Effector memory CD8-positive, alpha-beta T cell (primary cell): ENCODE measurements at regions not wholly inside any gene's neighbourhood (a gene's known extent, or its start where the extent isn't known, plus 50 kb on each side); places are given as distances from the start of the nearest gene placed in this dataset.
"Not testable (repeated sequence)": the region's sequence is repeated elsewhere in the genome, so short reads cannot be mapped to it uniquely, and the experiment has no call there.

Experiments used
- ATAC-seq: fragments of 150-1000 bp; cut with Tn5 transposase; replicated peaks from 2 replicates; pipeline ENCODE4 v1.10.0; 2021; ENCODE audit warnings: mild to moderate bottlenecking, moderate library complexity
- DNase-seq, 3 experiments: peaks; one replicate each; pipeline ENCODE4 v3.0.0; 2021
- H3K27ac Mint-ChIP-seq, 2 donors: one replicate each; pipeline ENCODE4 v1.8.0; 2022; ENCODE audit warnings: mild to moderate bottlenecking in 2 of 2, mixed read lengths in 2 of 2, moderate library complexity in 2 of 2
- H3K27me3 Mint-ChIP-seq, 2 donors: one replicate each; pipeline ENCODE4 v1.8.0; 2022; ENCODE audit warnings: mixed read lengths in 2 of 2
- H3K36me3 Mint-ChIP-seq: one replicate; pipeline ENCODE4 v1.8.0; 2022; ENCODE audit warnings: mild to moderate bottlenecking, moderate library complexity, mixed read lengths; ENCODE audit not compliant: insufficient read depth
- H3K4me1 Mint-ChIP-seq, 2 donors: one replicate each; pipeline ENCODE4 v1.8.0; 2022; ENCODE audit warnings: low read depth in 2 of 2, mixed read lengths in 2 of 2
- H3K4me3 Mint-ChIP-seq, 2 donors: one replicate each; pipeline ENCODE4 v1.8.0; 2022; ENCODE audit warnings: mild to moderate bottlenecking in 2 of 2, mixed read lengths in 2 of 2, moderate library complexity in 2 of 2
- H3K9me3 Mint-ChIP-seq, 2 donors: one replicate each; pipeline ENCODE4 v1.8.0; 2022; ENCODE audit warnings: mixed read lengths in 2 of 2

DNA sequence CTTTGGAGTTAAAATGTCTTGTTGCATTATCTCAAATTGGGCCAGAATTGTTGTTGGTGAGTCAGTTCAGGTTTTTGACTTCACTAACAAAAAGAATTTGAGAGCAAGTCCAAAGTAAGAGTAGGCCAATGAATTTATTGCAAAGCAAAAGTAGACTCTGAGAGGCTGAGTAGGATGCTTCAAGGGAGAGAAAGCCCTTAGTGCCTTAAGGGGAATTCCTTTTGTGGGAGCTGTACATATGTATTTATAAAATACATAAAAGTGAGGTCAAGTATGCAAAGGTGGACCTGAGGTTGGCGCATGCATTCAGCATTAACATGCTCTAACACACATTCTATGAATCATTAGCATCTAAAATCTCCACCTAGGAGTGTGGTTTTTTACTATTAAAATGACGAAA, 565.4 kb downstream of the GRXCR1 start:
- DNase-seq (no peak), ATAC-seq (no peak)
- H3K36me3 Mint-ChIP-seq: no peaks in the 10 kb centered on the region
- H3K4me1 Mint-ChIP-seq: no peaks in the 10 kb centered on the region
- H3K27me3 Mint-ChIP-seq: no peaks in the 10 kb centered on the region
- H3K9me3 Mint-ChIP-seq: peaks cover 0 to 3% of the 10 kb centered on the region in 2 donors
- H3K4me3 Mint-ChIP-seq: no peak overlapping the region
- H3K27ac Mint-ChIP-seq: no peak overlapping the region

DNA sequence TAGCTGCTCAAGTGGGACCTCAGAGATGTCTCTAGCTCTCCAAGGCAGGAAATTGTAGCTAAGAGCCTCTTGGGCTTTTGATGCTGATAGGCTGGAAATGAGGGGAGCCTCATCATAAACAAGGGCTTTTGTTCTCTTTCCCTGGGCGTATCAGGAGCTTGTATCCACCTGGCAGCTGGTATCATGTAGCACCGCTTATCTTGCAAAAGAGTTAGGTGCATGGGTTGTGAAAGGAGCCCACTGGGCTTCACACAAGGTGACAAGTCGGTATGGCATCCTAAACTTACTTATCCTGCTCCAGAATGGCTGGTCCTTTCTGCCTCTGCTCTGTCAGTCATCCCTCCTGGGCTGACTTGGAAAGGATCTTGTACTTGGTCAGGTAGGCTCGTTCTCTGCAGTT, 565.8 kb downstream of the GRXCR1 start:
- H3K4me3 Mint-ChIP-seq: no peak overlapping the region
- no peak for DNase-seq

DNA sequence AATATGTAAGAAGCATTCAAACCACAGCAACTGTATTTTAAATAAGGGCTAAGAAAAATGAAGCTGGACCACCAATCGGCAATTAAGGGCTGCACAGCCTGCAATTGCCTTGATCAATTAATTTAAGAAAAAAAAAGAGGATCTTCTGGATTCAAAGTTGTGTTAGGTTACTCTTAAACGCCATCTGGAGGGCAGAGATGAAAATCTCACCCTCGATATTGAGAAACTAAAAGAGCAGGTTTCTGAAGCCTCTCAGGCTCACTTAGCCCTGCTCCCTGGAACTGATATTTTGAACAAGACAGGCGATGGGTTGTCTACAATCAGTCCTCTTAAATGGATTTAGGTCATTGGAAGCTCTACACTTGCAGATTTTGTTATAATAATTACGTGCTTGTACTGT, 579.4 kb downstream of the GRXCR1 start:
- H3K4me1 Mint-ChIP-seq: no peaks in the 10 kb centered on the region
- DNase-seq (no peak), ATAC-seq (no peak)
- peaks cover 18 to 36% of the 10 kb centered on the region in 2 donors for H3K9me3 Mint-ChIP-seq
- H3K27me3 Mint-ChIP-seq: no peaks in the 10 kb centered on the region
- no peaks in the 10 kb centered on the region for H3K36me3 Mint-ChIP-seq
- no peak overlapping the region for H3K4me3 Mint-ChIP-seq
- no peak overlapping the region for H3K27ac Mint-ChIP-seq

More for the DNA sequence above, 565.8 kb downstream of the GRXCR1 start:
- no peak for ATAC-seq
- H3K4me1 Mint-ChIP-seq: no peaks in the 10 kb centered on the region
- H3K9me3 Mint-ChIP-seq: peaks cover 0 to 3% of the 10 kb centered on the region in 2 donors
- no peak overlapping the region for H3K27ac Mint-ChIP-seq
- H3K27me3 Mint-ChIP-seq: no peaks in the 10 kb centered on the region
- no peaks in the 10 kb centered on the region for H3K36me3 Mint-ChIP-seq

DNA sequence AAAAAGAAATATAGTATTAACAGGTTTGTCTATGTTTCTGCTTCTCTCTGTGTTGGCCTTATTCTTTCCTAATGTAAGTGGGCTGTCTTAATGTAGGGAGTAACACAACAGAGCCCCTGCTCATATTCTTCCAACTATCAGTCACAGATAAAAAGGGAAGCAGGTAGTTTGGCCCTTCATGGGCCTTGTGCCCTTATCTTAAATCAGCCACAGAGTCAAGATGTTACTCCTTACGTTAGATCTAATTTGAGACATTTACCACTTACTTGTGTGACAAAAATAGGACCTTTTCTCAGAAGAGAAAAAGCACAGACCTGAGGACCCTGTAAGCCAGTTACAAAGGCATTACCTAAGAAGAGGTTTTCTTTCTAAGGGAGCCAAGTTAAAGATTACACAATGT, 589.0 kb downstream of the GRXCR1 start:
- no peak overlapping the region for H3K4me3 Mint-ChIP-seq
- DNase-seq (no peak), ATAC-seq (no peak)
- no peaks in the 10 kb centered on the region for H3K36me3 Mint-ChIP-seq
- H3K4me1 Mint-ChIP-seq: no peaks in the 10 kb centered on the region
- H3K27me3 Mint-ChIP-seq: no peaks in the 10 kb centered on the region
- H3K9me3 Mint-ChIP-seq: peaks cover 11 to 31% of the 10 kb centered on the region in 2 donors
- H3K27ac Mint-ChIP-seq: no peak overlapping the region

DNA sequence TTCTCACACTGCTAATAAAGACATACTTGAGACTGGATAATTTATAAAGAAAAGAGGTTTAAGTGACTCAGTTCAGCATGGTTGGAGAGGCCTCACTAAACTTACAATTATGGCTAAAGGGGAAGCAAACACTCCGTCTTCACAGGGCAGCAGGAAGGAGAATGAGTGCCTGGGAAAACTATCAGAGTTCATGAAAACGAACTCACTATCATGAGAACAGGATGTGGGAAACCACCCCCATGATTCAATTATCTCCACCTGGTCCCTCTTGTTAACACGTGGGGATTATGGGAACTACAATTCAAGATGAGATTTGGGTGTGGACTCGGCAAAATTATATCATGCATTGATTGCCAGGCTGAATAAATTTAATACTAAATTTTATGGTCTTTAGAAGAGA, 592.7 kb downstream of the GRXCR1 start:
- Mint-ChIP-seq H3K27ac (no peak overlapping the region), H3K27me3 (no peaks in the 10 kb centered on the region), H3K4me1 (no peaks in the 10 kb centered on the region), H3K36me3 (no peaks in the 10 kb centered on the region), H3K4me3 (no peak overlapping the region), H3K9me3 (peaks cover 11 to 30% of the 10 kb centered on the region in 2 donors)
- no peak for DNase-seq
- ATAC-seq: no peak

DNA sequence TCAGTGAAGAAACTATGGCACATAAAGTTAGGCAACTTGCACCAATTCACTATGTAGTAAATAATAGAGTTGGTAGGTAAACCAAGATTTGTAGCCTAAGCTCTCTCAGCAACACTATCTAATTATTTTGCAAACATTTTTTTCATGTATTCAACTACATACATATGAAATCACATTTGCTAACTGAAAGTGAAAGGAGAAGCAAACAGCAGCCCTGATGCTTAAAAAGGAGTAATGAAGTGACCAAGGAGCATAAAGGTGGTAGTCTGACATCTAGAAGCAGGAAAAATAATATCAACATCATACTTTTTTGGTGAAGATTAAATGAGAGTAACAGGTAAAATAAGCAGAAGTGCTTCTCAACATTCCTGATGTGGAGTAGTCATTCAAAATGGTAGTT, 603.7 kb downstream of the GRXCR1 start:
- ATAC-seq: no peak
- H3K36me3 Mint-ChIP-seq: no peaks in the 10 kb centered on the region
- H3K27ac Mint-ChIP-seq: no peak overlapping the region
- DNase-seq: no peak
- H3K9me3 Mint-ChIP-seq: peaks cover 7% of the 10 kb centered on the region in 2 donors
- H3K4me1 Mint-ChIP-seq: no peaks in the 10 kb centered on the region
- H3K27me3 Mint-ChIP-seq: no peaks in the 10 kb centered on the region
- no peak overlapping the region for H3K4me3 Mint-ChIP-seq

DNA sequence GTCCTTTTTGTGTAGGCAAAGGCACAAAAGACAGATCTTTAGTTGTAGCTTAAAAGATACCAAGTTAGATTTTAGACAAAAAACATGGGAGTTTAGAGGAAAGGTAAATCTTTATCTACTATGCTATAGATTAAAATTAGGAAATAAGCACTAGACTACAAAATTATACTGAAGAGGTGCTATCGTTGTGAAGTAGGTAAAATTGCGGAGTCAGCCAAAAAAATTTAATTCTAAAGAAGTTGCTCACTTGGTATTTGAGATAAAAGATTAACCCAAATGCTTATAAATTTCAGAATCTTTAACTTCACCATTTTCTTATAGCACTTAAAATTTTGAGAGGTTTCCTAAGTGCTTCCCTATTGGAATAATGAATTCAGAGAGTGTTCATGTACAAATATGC, 604.1 kb downstream of the GRXCR1 start:
- ATAC-seq: no peak
- H3K27ac Mint-ChIP-seq: no peak overlapping the region
- H3K4me3 Mint-ChIP-seq: no peak overlapping the region
- no peak for DNase-seq
- peaks cover 7% of the 10 kb centered on the region in 2 donors for H3K9me3 Mint-ChIP-seq
- no peaks in the 10 kb centered on the region for H3K4me1 Mint-ChIP-seq
- no peaks in the 10 kb centered on the region for H3K27me3 Mint-ChIP-seq
- no peaks in the 10 kb centered on the region for H3K36me3 Mint-ChIP-seq

DNA sequence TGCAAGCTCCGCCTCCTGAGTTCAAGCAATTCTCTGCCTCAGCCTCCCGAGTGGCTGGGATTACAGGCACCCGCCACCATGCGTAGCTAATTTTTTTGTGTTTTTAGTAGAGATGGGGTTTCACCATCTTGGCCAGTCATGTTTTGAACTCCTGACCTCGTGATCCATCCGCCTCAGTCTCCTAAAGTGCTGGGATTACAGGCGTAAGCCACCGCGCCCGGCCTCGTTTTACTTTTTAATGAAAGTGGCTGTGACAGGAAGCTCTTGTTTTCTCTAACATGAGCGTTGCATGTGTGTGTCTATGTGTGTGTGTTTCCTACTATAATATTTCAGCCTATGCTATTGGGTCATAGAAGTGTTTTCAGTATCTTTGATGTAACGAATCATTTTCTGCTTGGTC, 613.3 kb downstream of the GRXCR1 start:
- DNase-seq, H3K4me1 Mint-ChIP-seq: not testable (repeated sequence)

DNA sequence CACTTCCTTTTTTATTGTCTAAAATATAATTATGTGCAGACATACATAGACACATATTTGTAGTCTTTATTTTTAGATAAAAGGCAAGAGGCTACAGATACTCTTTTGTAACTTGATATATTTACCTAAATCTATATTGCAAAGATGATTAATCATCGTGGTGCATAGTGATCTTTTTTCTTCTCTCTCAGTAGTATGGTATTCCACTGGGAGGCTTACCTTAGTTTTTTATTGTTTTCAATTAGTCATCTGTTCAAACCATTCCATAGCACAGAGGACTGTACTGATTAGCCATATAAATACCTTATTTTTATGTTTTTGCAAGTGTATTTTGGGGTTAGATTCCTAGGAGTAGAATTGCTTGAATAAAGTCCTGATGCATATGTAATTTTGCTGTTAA, 619.7 kb downstream of the GRXCR1 start:
- Mint-ChIP-seq H3K4me1 (no peaks in the 10 kb centered on the region), H3K4me3 (no peak overlapping the region), H3K27me3 (no peaks in the 10 kb centered on the region), H3K27ac (no peak overlapping the region), H3K36me3 (no peaks in the 10 kb centered on the region), H3K9me3 (peaks cover 12 to 17% of the 10 kb centered on the region in 2 donors)
- DNase-seq: no peak
- ATAC-seq: no peak

More for the DNA sequence above, 613.3 kb downstream of the GRXCR1 start:
- H3K36me3 Mint-ChIP-seq, H3K4me3 Mint-ChIP-seq, ATAC-seq, H3K27me3 Mint-ChIP-seq, H3K27ac Mint-ChIP-seq: not testable (repeated sequence)
- H3K9me3 Mint-ChIP-seq: peaks cover 17 to 29% of the 10 kb centered on the region in 2 donors

DNA sequence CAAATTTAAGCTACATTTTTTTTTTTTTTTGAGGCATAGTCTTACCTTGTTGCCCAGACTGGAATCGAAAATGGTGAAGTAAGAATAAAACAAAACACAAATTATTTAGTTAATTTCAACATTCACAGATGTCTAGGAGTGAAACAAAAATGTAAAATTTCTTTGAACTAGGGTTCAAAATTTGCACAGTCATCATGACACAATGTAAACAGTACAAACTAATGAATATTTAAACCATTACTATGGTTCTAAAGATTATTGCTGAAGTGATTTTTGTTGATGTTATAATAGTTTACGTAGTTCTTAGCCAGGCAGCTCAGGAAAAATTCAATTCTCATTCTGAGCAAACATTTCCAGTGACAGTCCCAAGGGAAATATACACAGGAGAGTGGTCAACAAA, 633.1 kb downstream of the GRXCR1 start:
- H3K4me3 Mint-ChIP-seq: no peak overlapping the region
- peaks cover 0 to 3% of the 10 kb centered on the region in 2 donors for H3K9me3 Mint-ChIP-seq
- H3K27ac Mint-ChIP-seq: no peak overlapping the region
- H3K36me3 Mint-ChIP-seq: no peaks in the 10 kb centered on the region
- ATAC-seq: no peak
- no peaks in the 10 kb centered on the region for H3K4me1 Mint-ChIP-seq
- no peaks in the 10 kb centered on the region for H3K27me3 Mint-ChIP-seq
- no peak for DNase-seq

DNA sequence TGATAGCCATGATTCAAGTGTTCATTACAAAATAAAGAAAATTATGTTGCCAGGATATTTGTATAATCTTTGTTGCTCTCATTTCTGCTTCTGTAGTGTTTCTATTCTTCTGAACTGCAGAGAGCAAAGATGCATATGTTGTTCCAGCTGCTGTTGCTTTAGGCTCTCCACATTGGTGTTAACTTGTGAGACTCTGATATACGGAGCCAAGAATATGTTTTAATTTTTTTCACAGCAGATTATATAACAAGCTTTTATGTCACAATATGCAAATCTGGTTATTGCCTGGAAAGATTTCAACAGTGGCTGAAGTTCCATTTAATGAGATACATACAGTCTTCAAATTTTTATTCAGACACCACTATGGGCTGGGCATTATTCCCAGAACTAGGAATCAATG, 655.0 kb downstream of the GRXCR1 start:
- H3K27ac Mint-ChIP-seq: no peak overlapping the region
- no peaks in the 10 kb centered on the region for H3K36me3 Mint-ChIP-seq
- no peak overlapping the region for H3K4me3 Mint-ChIP-seq
- DNase-seq (no peak), ATAC-seq (no peak)
- no peaks in the 10 kb centered on the region for H3K4me1 Mint-ChIP-seq
- peaks cover under 1 to 9% of the 10 kb centered on the region in 2 donors for H3K9me3 Mint-ChIP-seq
- H3K27me3 Mint-ChIP-seq: no peaks in the 10 kb centered on the region

DNA sequence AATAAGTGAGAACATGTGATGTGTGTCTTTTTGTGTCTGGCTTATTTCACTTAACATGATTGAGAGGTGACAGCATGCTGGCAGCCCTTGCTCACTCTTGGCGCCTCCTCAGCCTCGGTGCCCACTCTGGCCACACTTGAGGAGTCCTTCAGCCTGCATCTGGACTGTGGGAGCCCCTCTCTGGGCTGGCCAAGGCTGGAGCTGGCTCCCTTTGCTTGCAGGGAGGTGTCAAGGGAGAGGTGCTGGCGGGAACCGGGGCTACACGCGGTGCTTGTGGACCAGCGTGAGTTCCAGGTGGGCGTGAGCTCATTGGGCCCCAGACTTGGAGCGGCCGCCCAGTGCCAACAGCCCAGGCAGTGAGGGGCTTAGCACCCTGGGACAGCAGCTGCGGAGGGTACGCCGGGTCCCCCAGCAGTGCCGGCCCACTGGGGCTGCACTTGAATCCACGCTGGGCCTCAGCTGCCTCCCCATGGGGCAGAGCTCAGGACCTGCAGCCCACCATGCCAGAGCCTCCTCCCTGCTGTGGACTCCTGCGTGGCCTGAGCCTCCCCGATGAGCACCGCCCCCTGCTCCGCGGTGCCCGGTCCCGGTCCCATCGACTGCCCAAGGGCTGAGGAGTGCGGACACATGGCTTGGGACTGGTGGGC, 658.6 kb downstream of the GRXCR1 start:
- Mint-ChIP-seq H3K4me3 (no peak overlapping the region), H3K36me3 (no peaks in the 10 kb centered on the region), H3K27me3 (no peaks in the 10 kb centered on the region), H3K9me3 (peaks cover 0 to 12% of the 10 kb centered on the region in 2 donors), H3K4me1 (no peaks in the 10 kb centered on the region), H3K27ac (no peak overlapping the region)
- DNase-seq (no peak), ATAC-seq (no peak)

DNA sequence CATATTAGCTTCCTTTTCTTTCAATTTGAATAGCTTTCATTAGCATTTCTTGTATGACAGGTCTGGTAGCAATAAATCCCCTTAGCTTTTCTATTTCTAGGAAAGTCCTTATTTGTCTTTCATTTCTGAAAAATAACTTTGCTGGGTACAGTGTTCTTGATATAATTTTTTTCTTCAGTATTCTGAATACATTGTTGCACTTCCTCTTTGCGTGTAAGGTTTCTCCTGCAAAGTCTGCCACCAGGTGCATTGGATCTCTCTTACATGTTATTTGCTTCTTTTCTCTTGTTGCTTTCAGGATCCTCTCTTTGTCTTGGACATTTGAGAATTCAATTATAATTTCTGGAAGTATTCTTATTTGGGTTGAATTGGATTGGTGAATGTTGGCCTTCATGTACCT, 663.7 kb downstream of the GRXCR1 start:
- H3K36me3 Mint-ChIP-seq: no peaks in the 10 kb centered on the region
- H3K27me3 Mint-ChIP-seq: no peaks in the 10 kb centered on the region
- no peak overlapping the region for H3K27ac Mint-ChIP-seq
- H3K4me1 Mint-ChIP-seq: no peaks in the 10 kb centered on the region
- peaks cover 0 to 4% of the 10 kb centered on the region in 2 donors for H3K9me3 Mint-ChIP-seq
- no peak overlapping the region for H3K4me3 Mint-ChIP-seq
- DNase-seq (no peak), ATAC-seq (no peak)

DNA sequence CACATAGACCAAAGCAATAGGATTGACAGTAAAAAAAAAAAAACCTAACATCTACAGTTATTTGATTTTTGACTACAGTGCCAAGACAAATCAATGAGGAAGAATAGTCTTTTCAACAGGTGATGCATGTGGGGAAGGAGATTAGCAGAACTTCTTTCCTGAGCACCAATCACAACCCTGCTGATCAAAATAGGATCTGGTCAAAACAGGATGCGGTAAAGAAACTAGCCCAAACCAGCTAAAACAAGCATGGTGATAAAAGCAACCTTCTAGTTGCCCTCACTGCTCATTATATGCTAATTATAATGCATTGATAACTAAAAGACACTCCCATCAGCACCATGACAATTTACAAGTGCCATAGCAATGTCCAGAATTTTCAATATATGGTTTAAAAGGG, 667.5 kb downstream of the GRXCR1 start:
- H3K9me3 Mint-ChIP-seq: peaks cover 0 to 4% of the 10 kb centered on the region in 2 donors
- H3K4me1 Mint-ChIP-seq: no peaks in the 10 kb centered on the region
- H3K4me3 Mint-ChIP-seq: no peak overlapping the region
- H3K27me3 Mint-ChIP-seq: no peaks in the 10 kb centered on the region
- no peak for DNase-seq
- H3K27ac Mint-ChIP-seq: no peak overlapping the region
- no peaks in the 10 kb centered on the region for H3K36me3 Mint-ChIP-seq
- no peak for ATAC-seq

DNA sequence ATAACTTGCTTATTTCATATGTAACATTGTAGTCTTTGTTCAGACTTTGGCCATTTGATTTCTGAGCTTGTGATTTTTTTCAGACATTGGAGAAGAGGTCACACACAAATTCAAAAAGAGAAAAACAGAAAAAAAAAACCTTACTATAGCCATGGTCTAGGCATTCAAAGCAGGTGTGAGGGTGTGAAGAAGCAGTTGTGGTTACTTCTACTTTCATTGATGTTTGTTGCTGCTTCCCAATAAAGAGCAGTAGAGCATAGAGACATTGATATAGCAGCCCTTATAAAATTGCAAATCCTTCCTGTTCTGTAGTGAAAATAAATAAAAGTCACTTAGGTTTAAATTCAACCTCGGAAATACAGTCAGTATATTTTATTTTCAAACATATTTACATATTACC, 671.6 kb downstream of the GRXCR1 start:
- Mint-ChIP-seq H3K27ac (no peak overlapping the region), H3K4me1 (no peaks in the 10 kb centered on the region), H3K9me3 (peaks cover 7% of the 10 kb centered on the region in 2 donors), H3K4me3 (no peak overlapping the region), H3K36me3 (no peaks in the 10 kb centered on the region), H3K27me3 (no peaks in the 10 kb centered on the region)
- ATAC-seq (no peak), DNase-seq (no peak)
